ENCODE measurements at regions not wholly inside any gene's neighbourhood (a gene's known extent, or its start where the extent isn't known, plus 50 kb on each side); places are given as distances from the start of the nearest gene placed in this dataset.

DNA sequence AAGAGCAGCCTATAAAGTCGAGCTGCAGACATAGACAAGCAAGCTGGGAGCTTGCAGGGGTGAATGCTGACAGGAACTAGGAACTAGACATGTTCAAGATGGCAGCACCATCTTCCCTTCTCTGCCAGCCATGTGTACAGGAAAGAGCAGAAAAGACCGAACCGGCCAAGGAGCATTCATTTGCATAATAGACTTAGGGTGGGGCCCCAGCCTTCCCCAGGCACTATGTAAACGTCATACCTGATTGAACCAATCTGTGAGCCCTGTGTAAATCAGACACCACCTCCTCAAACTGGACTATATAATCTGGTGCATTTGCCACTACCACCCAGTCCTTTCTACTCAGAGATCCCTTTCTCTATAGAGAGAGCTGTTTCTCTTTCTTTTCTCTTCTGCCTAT, 106.9 kb upstream of the FAM3C start:
- TF ChIP-seq, protein P1, sequence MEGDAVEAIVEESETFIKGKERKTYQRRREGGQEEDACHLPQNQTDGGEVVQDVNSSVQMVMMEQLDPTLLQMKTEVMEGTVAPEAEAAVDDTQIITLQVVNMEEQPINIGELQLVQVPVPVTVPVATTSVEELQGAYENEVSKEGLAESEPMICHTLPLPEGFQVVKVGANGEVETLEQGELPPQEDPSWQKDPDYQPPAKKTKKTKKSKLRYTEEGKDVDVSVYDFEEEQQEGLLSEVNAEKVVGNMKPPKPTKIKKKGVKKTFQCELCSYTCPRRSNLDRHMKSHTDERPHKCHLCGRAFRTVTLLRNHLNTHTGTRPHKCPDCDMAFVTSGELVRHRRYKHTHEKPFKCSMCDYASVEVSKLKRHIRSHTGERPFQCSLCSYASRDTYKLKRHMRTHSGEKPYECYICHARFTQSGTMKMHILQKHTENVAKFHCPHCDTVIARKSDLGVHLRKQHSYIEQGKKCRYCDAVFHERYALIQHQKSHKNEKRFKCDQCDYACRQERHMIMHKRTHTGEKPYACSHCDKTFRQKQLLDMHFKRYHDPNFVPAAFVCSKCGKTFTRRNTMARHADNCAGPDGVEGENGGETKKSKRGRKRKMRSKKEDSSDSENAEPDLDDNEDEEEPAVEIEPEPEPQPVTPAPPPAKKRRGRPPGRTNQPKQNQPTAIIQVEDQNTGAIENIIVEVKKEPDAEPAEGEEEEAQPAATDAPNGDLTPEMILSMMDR (conservative IDR thresholded peaks at IDR 0.05; ENCODE audit: low read depth, low read length) = no peak
- TF ChIP-seq MXI1 (IDR thresholded peaks at IDR 0.05; ENCODE audit: borderline replicate concordance, low read depth, low read length) (no peak), RAD21 (IDR thresholded peaks at IDR 0.05; ENCODE audit: low read length) (no peak), RFX5 (IDR thresholded peaks at IDR 0.05; ENCODE audit: low read depth, low read length) (no peak), POLR2A (IDR thresholded peaks at IDR 0.05; ENCODE audit: low read depth, low read length) (no peak), CEBPB (IDR thresholded peaks at IDR 0.05; ENCODE audit: low read depth, low read length) (no peak), MAZ (IDR thresholded peaks at IDR 0.05; ENCODE audit: borderline replicate concordance, low read depth, low read length) (no peak), SMC3 (IDR thresholded peaks at IDR 0.05; ENCODE audit: low read depth, low read length) (no peak), USF2 (IDR thresholded peaks at IDR 0.05; ENCODE audit: low read depth, low read length) (no peak), RCOR1 (IDR thresholded peaks at IDR 0.05; ENCODE audit: insufficient replicate concordance, low read length) (no peak), NFE2L2 (IDR thresholded peaks at IDR 0.05; ENCODE audit: low read depth, low read length) (no peak), FOS (IDR thresholded peaks at IDR 0.05; ENCODE audit: low read depth, low read length) (no peak)

Data from IMR-90 (cell line).